CD4-positive, alpha-beta memory T cell (primary cell): ENCODE measurements at regions not wholly inside any gene's neighbourhood (a gene's known extent, or its start where the extent isn't known, plus 50 kb on each side); places are given as distances from the start of the nearest gene placed in this dataset.

Experiments
- CTCF ChIA-PET: fragments of 350-600 bp; sonication (Branson Sonifier 250); formaldehyde crosslinking; loops from one replicate; lab custom pipeline; 2021; ENCODE audit warnings: inconsistent platforms; ENCODE audit not compliant: partially characterized antibody; lab: Charles Lee
- POLR2A ChIA-PET: fragments of 350-600 bp; sonication (Branson Sonifier 250); formaldehyde crosslinking; loops from one replicate; lab custom pipeline; 2021; ENCODE audit not compliant: partially characterized antibody; lab: Charles Lee
- DNase-seq, 5 donors: peaks; one replicate each; pipeline versions ENCODE4 v3.0.0 to v3.0.0-alpha.2; 2020 to 2022; ENCODE audit warnings: mixed read lengths in 1 of 5
- H3K27ac ChIP-seq: one replicate; pipeline ENCODE4 v1.7.0; 2013; ENCODE audit warnings: low read depth, low read length
- H3K27me3 ChIP-seq: 2 replicates; pipeline ENCODE4 v1.7.0; 2013; ENCODE audit warnings: mild to moderate bottlenecking, low read length, moderate library complexity; ENCODE audit not compliant: insufficient read depth
- H3K36me3 ChIP-seq: 2 replicates; pipeline ENCODE4 v1.7.0; 2013; ENCODE audit warnings: mild to moderate bottlenecking, low read length, moderate library complexity; ENCODE audit not compliant: insufficient read depth
- H3K4me1 ChIP-seq: 2 replicates; pipeline ENCODE4 v1.7.0; 2013; ENCODE audit warnings: mild to moderate bottlenecking, low read length, moderate library complexity; ENCODE audit not compliant: insufficient read depth
- H3K4me3 ChIP-seq, 2 donors: one replicate each; pipeline ENCODE4 v1.7.0; 2013; ENCODE audit warnings: low read length in 2 of 2, mild to moderate bottlenecking in 1 of 2
- H3K9me3 ChIP-seq, 2 donors: one replicate each; pipeline ENCODE4 v1.7.0; 2013; ENCODE audit warnings: low read length in 2 of 2, control low read depth in 1 of 2; ENCODE audit not compliant: control insufficient read depth in 1 of 2
- H3K27ac Mint-ChIP-seq, 7 donors: one replicate each; pipeline ENCODE4 v1.8.0; 2020 to 2021; ENCODE audit warnings: mixed read lengths in 7 of 7, mild to moderate bottlenecking in 6 of 7, inconsistent platforms in 3 of 7, moderate library complexity in 3 of 7
- H3K27me3 Mint-ChIP-seq, 2 donors: one replicate each; pipeline ENCODE4 v1.8.0; 2020 to 2021; ENCODE audit warnings: mixed read lengths in 2 of 2
- H3K36me3 Mint-ChIP-seq, 2 donors: one replicate each; pipeline ENCODE4 v1.8.0; 2020 to 2021; ENCODE audit warnings: mixed read lengths in 2 of 2, inconsistent platforms in 1 of 2, mild to moderate bottlenecking in 1 of 2
- H3K4me1 Mint-ChIP-seq, 4 donors: one replicate each; pipeline ENCODE4 v1.8.0; 2020 to 2021; ENCODE audit warnings: mixed read lengths in 4 of 4, mild to moderate bottlenecking in 1 of 4
- H3K4me3 Mint-ChIP-seq, 8 donors: one replicate each; pipeline ENCODE4 v1.8.0; 2020 to 2021; ENCODE audit warnings: mixed read lengths in 8 of 8, mild to moderate bottlenecking in 7 of 8, moderate library complexity in 6 of 8, inconsistent platforms in 3 of 8
- H3K9me3 Mint-ChIP-seq, 8 donors: one replicate each; pipeline ENCODE4 v1.8.0; 2020 to 2021; ENCODE audit warnings: mixed read lengths in 8 of 8, mild to moderate bottlenecking in 5 of 8, inconsistent platforms in 3 of 8, moderate library complexity in 1 of 8
- intact Hi-C: fragments of 100-400 bp; cut with micrococcal nuclease; formaldehyde crosslinking; loops from one replicate; pipeline ENCODE4 v1.15.1; 2023

DNA sequence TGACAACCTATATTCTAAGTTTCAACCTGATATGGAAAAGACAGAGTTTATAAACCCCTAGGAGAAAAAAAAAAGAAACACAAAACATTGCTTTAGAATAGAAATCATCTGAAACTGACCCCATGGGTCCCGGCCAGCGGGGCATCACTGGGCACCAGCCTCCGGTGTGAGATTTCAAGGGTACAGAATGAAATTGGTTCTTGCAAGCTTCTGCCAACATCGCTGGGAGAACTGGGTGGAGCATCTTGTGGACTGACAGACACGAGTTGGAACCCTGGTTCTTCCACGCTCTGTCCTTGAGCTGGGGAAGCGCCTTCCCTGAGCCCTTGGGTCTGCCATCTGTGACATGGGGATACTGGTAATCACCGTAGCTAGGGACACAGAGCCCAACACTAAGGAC is 173.6 kb downstream of the PHETA1 start:
- no peak for DNase-seq

DNA sequence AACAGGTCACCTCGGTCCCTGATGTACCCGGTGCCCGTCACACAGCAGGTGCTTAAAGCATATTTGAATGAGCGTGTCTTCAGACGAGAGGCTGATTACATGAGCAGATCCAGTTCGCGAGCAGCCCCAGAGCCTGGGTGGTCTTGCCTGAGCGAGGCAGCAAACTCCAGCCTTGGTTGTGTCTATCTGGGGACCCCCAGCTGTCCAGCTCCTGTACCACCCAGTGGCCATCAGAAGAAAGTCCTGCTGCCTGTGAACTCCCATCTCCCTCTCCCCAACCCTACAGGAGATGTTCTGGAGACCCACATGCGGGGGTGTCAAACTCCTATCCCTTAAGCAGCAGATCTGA is 174.2 kb downstream of the PHETA1 start:
- no peaks in the 10 kb centered on the region for H3K4me1 ChIP-seq
- H3K27ac Mint-ChIP-seq, result no peak overlapping the region
- no peaks in the 10 kb centered on the region for H3K27me3 ChIP-seq
- intact Hi-C loops, result no loop called here
- ChIA-PET POLR2A (no interaction called here), CTCF (no interaction called here)
- DNase-seq, result no peak
- no peak overlapping the region for H3K4me3 Mint-ChIP-seq
- H3K4me1 Mint-ChIP-seq, result no peaks in the 10 kb centered on the region
- H3K4me3 ChIP-seq, result no peak overlapping the region
- peaks cover 16 to 19% of the 10 kb centered on the region in 2 donors for H3K27me3 Mint-ChIP-seq
- no peaks in the 10 kb centered on the region for H3K36me3 Mint-ChIP-seq
- no peaks in the 10 kb centered on the region for H3K9me3 ChIP-seq
- H3K36me3 ChIP-seq, result no peaks in the 10 kb centered on the region
- no peaks in the 10 kb centered on the region for H3K9me3 Mint-ChIP-seq
- H3K27ac ChIP-seq, result no peak overlapping the region

More for the DNA sequence above, 173.6 kb downstream of the PHETA1 start:
- Mint-ChIP-seq H3K4me3 (no peak overlapping the region), H3K27ac (no peak overlapping the region), H3K4me1 (no peaks in the 10 kb centered on the region), H3K36me3 (no peaks in the 10 kb centered on the region), H3K9me3 (no peaks in the 10 kb centered on the region), H3K27me3 (peaks cover 18 to 21% of the 10 kb centered on the region in 2 donors)
- no peaks in the 10 kb centered on the region for H3K9me3 ChIP-seq
- H3K27ac ChIP-seq, result no peak overlapping the region
- CTCF ChIA-PET, result no interaction called here
- intact Hi-C loops, result no loop called here
- no peaks in the 10 kb centered on the region for H3K4me1 ChIP-seq
- POLR2A ChIA-PET, result no interaction called here
- no peaks in the 10 kb centered on the region for H3K36me3 ChIP-seq
- no peak overlapping the region for H3K4me3 ChIP-seq
- no peaks in the 10 kb centered on the region for H3K27me3 ChIP-seq

DNA sequence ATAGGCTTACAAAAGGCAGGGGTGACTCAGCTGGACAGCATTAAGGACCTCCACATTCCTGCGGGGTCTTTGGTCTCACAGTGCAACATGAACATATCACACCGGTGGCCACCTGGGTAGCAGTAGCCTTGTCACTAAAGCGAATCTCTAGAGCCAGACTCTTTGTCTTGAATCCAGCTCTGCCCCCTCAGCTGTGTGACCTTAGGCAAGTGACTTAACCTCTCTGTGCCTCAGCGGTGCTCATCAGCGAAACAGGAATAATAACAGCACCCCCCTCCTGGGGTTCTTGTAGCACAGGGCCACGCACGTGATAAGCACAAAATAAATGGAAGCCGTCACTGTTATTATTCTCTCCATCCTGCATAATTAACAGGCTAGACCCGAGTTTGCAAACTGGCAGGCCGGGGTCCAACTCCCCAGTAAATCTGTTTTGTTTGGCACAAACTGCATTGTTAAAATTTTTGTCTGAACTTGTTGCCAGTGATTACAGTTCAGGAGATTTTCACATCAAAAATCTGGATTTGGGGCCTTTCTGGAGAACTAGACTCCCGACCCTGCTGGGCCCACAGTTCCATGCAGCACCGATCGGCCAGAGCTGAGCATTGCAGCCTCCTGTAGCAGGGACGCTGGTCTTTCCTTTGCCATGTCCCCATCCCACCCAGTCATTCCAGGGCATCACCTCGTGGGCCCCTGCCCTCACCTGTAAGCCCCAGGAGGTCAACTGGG is 174.8 kb downstream of the PHETA1 start:
- CTCF ChIA-PET, result no interaction called here
- Mint-ChIP-seq H3K9me3 (no peaks in the 10 kb centered on the region), H3K27ac (no peak overlapping the region), H3K36me3 (no peaks in the 10 kb centered on the region), H3K4me3 (no peak overlapping the region), H3K27me3 (peaks cover 15 to 17% of the 10 kb centered on the region in 2 donors), H3K4me1 (no peaks in the 10 kb centered on the region)
- POLR2A ChIA-PET, result no interaction called here
- no peaks in the 10 kb centered on the region for H3K4me1 ChIP-seq
- no peak overlapping the region for H3K27ac ChIP-seq
- H3K4me3 ChIP-seq, result no peak overlapping the region
- no peak for DNase-seq
- no peaks in the 10 kb centered on the region for H3K27me3 ChIP-seq
- H3K9me3 ChIP-seq, result no peaks in the 10 kb centered on the region
- no peaks in the 10 kb centered on the region for H3K36me3 ChIP-seq
- intact Hi-C loops, result no loop called here

DNA sequence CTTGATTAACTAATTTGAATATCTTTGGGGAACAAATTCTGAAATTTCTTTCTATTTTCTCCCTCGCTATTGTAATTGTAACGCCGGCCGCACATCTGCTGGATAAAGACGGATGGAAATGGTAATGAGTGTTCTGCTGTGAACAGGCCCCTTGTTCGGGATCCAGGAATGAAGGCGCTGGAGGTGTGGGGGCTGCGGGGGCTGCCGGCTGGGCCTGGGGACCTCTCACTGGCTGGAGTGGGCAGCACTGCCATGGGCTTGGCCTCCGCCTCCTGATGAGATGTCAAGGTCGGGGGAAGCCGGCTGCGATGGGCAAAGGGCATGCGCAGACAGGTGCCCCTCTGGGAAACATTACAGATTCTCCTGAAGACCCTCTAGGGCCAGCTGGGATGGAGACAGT is 175.4 kb downstream of the PHETA1 start:
- Histone ChIP-seq H3K4me3 (no peak overlapping the region), H3K4me1 (no peaks in the 10 kb centered on the region), H3K36me3 (no peaks in the 10 kb centered on the region), H3K27ac (no peak overlapping the region), H3K9me3 (no peaks in the 10 kb centered on the region), H3K27me3 (no peaks in the 10 kb centered on the region)
- Mint-ChIP-seq H3K27ac (no peak overlapping the region), H3K36me3 (no peaks in the 10 kb centered on the region), H3K4me3 (no peak overlapping the region), H3K9me3 (no peaks in the 10 kb centered on the region), H3K27me3 (peaks cover 14 to 17% of the 10 kb centered on the region in 2 donors), H3K4me1 (no peaks in the 10 kb centered on the region)
- intact Hi-C loops, result no loop called here
- DNase-seq, result no peak
- POLR2A ChIA-PET, result no interaction called here
- CTCF ChIA-PET, result no interaction called here

DNA sequence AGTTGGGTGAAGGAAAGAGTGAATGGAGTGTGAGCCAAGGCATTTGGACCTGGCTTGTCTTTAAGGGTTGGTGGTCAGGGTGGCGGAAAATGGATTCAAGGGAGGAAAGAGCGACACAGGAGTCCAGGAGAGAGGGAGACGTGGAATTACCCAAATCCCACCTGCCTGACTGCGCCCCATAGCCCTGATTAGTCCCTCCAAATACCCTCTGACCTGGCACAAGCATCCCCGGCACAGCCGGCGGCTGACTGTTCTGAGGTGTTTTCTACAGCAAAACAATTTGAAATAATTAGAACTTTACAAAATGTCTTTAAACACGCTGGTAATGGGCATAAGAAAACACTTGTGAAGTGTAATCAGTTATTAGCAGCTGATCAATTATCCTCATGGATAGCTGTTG is 175.8 kb downstream of the PHETA1 start:
- Mint-ChIP-seq H3K27me3 (peaks cover 14 to 18% of the 10 kb centered on the region in 2 donors), H3K4me1 (no peaks in the 10 kb centered on the region), H3K36me3 (no peaks in the 10 kb centered on the region), H3K27ac (no peak overlapping the region), H3K9me3 (peaks cover 0 to 1% (median 0%) of the 10 kb centered on the region in 8 donors), H3K4me3 (no peak overlapping the region)
- ChIA-PET CTCF (no interaction called here), POLR2A (no interaction called here)
- H3K4me1 ChIP-seq, result no peaks in the 10 kb centered on the region
- H3K27ac ChIP-seq, result no peak overlapping the region
- no peak overlapping the region for H3K4me3 ChIP-seq
- no peak for DNase-seq
- intact Hi-C loops, result no loop called here
- H3K27me3 ChIP-seq, result no peaks in the 10 kb centered on the region
- H3K36me3 ChIP-seq, result no peaks in the 10 kb centered on the region
- H3K9me3 ChIP-seq, result no peaks in the 10 kb centered on the region

DNA sequence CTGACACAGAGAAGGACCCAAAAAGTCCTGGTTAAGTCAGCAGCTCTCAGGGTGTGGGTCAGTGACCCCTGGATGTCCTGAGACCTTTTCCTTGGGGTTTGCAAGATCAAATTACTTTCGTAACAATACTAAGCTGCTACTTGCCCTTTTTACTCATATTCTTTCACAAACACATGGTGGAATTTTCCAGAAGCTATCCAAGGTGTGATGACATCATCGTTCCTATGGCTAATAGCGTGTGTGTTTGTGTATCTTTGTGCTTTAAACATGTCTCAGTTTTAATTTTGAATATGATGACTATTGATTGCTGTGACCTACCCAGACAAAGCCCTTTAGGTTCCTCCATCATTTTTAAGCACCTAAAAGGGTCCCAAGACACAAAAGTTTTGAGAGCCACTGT is 176.2 kb downstream of the PHETA1 start:
- no peak for DNase-seq
- Histone ChIP-seq H3K27ac (no peak overlapping the region), H3K4me3 (no peak overlapping the region), H3K36me3 (no peaks in the 10 kb centered on the region), H3K9me3 (no peaks in the 10 kb centered on the region), H3K4me1 (no peaks in the 10 kb centered on the region), H3K27me3 (no peaks in the 10 kb centered on the region)
- H3K4me3 Mint-ChIP-seq, result no peak overlapping the region
- POLR2A ChIA-PET, result no interaction called here
- no peak overlapping the region for H3K27ac Mint-ChIP-seq
- H3K4me1 Mint-ChIP-seq, result no peaks in the 10 kb centered on the region
- H3K9me3 Mint-ChIP-seq, result peaks cover 0 to 1% (median 0%) of the 10 kb centered on the region in 8 donors
- H3K27me3 Mint-ChIP-seq, result peaks cover 14 to 19% of the 10 kb centered on the region in 2 donors
- H3K36me3 Mint-ChIP-seq, result no peaks in the 10 kb centered on the region
- intact Hi-C loops, result no loop called here
- CTCF ChIA-PET, result no interaction called here

DNA sequence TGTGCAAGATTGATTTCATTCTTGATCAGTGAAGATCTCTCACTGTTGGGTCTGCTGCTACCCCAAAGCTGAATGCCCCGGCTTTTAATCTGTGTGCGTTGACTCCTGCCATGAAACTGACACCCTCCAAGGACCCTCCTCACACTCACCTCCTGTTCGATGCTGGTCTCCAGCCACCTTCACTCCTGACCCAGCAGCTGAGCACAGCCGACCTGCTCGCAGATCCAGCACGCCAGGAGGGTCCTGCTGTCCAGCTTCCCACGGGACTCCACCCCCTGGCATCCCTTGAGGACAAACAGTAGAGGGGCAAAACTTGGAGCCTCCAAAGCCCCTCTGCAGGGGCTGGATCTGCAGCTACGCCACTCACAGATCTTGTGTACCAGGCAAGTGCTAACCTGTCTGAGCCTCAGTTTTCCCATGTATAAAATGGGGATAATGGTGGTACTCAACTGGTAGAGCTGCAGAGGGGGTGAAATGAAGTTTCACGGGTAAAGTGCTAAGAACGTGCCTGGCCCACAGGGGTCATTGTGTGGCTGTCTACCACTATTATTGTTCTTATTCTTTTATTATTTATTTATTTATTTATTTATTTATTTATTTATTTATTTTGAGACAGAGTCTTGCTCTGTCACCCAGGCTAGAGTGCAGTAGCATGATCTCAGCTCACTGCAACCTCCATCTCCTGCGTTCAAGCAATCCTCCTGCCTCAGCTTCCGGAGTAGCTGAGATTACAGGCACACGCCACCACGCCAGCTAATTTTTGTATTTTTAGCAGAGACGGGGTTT is 178.0 kb downstream of the PHETA1 start:
- POLR2A ChIA-PET, result no interaction called here
- Mint-ChIP-seq H3K9me3 (peaks cover 0 to 1% (median 0%) of the 10 kb centered on the region in 8 donors), H3K27me3 (peaks cover 10 to 12% of the 10 kb centered on the region in 2 donors), H3K27ac (no peak overlapping the region), H3K4me1 (no peaks in the 10 kb centered on the region), H3K4me3 (no peak overlapping the region), H3K36me3 (no peaks in the 10 kb centered on the region)
- DNase-seq, result no peak
- CTCF ChIA-PET, result no interaction called here
- intact Hi-C loops, result no loop called here
- Histone ChIP-seq H3K4me1 (no peaks in the 10 kb centered on the region), H3K27me3 (no peaks in the 10 kb centered on the region), H3K36me3 (no peaks in the 10 kb centered on the region), H3K9me3 (no peaks in the 10 kb centered on the region), H3K4me3 (no peak overlapping the region), H3K27ac (no peak overlapping the region)
